ENCODE measurements at regions not wholly inside any gene's neighbourhood (a gene's known extent, or its start where the extent isn't known, plus 50 kb on each side); places are given as distances from the start of the nearest gene placed in this dataset.

DNA sequence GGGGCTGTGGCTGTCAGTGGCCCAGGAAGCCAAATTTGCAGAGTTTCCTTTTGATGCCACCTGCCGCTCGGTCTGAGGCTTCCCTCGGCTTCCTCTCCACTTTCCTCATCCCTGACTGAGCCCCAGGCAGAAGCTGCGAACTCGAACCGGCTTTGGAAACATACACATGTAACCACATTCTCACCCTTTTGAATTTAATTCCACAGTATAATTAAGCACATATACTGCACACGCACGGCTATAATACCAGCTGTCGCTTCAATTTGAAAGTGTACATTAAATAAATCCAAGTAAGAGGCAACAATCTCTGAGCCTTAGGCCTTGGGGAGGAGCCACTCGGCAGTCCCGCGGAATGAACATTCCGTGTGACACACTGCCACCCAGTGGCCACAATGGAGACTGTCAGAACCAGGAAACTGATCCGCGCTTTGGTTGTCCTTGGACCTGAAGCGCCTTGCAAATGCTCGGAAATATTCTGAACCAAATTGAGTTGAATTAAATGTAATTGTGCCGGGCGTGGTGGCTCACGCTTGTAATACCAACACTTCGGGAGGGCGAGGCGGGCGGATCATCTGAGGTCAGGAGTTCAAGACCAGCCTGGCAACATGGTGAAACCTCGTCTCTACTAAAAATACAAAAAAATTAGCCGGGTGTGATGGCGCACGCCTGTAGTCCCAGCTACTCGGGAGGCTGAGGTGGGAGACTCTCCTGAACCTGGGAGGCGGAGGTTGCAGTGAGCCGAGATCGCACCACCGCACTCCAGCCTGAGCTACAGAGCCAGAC, 117.9 kb upstream of the TMPO start:
- TF ChIP-seq TAL1 (IDR thresholded peaks at IDR 0.05) (no peak), SMAD3 (CRISPR knock-in tag; conservative IDR thresholded peaks at IDR 0.05) (no peak), POLR2A (conservative IDR thresholded peaks at IDR 0.05) (no peak), MEF2A (IDR thresholded peaks at IDR 0.05; ENCODE audit: control insufficient read depth, low read depth, low read length) (no peak)
- TF ChIP-seq, protein P1, sequence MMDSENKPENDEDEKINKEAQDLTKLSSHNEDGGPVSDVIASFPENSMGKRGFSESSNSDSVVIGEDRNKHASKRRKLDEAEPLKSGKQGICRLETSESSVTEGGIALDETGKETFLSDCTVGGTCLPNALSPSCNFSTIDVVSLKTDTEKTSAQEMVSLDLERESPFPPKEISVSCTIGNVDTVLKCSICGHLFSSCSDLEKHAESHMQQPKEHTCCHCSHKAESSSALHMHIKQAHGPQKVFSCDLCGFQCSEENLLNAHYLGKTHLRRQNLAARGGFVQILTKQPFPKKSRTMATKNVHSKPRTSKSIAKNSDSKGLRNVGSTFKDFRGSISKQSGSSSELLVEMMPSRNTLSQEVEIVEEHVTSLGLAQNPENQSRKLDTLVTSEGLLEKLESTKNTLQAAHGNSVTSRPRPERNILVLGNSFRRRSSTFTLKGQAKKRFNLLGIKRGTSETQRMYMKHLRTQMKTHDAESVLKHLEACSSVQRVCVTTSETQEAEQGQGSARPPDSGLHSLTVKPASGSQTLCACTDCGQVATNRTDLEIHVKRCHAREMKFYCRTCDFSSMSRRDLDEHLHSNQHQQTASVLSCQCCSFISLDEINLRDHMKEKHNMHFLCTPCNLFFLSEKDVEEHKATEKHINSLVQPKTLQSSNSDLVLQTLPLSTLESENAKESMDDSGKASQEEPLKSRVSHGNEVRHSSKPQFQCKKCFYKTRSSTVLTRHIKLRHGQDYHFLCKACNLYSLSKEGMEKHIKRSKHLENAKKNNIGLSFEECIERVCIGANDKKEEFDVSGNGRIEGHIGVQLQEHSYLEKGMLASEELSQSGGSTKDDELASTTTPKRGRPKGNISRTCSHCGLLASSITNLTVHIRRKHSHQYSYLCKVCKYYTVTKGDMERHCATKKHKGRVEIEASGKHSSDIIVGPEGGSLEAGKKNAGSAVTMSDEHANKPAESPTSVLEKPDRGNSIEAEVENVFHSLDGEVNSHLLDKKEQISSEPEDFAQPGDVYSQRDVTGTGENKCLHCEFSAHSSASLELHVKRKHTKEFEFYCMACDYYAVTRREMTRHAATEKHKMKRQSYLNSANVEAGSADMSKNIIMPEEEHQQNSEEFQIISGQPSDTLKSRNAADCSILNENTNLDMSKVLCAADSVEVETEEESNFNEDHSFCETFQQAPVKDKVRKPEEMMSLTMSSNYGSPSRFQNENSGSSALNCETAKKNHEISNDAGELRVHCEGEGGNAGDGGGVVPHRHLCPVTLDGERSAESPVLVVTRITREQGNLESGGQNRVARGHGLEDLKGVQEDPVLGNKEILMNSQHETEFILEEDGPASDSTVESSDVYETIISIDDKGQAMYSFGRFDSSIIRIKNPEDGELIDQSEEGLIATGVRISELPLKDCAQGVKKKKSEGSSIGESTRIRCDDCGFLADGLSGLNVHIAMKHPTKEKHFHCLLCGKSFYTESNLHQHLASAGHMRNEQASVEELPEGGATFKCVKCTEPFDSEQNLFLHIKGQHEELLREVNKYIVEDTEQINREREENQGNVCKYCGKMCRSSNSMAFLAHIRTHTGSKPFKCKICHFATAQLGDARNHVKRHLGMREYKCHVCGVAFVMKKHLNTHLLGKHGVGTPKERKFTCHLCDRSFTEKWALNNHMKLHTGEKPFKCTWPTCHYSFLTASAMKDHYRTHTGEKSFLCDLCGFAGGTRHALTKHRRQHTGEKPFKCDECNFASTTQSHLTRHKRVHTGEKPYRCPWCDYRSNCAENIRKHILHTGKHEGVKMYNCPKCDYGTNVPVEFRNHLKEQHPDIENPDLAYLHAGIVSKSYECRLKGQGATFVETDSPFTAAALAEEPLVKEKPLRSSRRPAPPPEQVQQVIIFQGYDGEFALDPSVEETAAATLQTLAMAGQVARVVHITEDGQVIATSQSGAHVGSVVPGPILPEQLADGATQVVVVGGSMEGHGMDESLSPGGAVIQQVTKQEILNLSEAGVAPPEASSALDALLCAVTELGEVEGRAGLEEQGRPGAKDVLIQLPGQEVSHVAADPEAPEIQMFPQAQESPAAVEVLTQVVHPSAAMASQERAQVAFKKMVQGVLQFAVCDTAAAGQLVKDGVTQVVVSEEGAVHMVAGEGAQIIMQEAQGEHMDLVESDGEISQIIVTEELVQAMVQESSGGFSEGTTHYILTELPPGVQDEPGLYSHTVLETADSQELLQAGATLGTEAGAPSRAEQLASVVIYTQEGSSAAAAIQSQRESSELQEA (IDR thresholded peaks at IDR 0.05; ENCODE audit: low read depth): no peak
- TF ChIP-seq, protein P2, sequence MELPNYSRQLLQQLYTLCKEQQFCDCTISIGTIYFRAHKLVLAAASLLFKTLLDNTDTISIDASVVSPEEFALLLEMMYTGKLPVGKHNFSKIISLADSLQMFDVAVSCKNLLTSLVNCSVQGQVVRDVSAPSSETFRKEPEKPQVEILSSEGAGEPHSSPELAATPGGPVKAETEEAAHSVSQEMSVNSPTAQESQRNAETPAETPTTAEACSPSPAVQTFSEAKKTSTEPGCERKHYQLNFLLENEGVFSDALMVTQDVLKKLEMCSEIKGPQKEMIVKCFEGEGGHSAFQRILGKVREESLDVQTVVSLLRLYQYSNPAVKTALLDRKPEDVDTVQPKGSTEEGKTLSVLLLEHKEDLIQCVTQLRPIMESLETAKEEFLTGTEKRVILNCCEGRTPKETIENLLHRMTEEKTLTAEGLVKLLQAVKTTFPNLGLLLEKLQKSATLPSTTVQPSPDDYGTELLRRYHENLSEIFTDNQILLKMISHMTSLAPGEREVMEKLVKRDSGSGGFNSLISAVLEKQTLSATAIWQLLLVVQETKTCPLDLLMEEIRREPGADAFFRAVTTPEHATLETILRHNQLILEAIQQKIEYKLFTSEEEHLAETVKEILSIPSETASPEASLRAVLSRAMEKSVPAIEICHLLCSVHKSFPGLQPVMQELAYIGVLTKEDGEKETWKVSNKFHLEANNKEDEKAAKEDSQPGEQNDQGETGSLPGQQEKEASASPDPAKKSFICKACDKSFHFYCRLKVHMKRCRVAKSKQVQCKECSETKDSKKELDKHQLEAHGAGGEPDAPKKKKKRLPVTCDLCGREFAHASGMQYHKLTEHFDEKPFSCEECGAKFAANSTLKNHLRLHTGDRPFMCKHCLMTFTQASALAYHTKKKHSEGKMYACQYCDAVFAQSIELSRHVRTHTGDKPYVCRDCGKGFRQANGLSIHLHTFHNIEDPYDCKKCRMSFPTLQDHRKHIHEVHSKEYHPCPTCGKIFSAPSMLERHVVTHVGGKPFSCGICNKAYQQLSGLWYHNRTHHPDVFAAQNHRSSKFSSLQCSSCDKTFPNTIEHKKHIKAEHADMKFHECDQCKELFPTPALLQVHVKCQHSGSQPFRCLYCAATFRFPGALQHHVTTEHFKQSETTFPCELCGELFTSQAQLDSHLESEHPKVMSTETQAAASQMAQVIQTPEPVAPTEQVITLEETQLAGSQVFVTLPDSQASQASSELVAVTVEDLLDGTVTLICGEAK (IDR thresholded peaks at IDR 0.05): no peak
- TF ChIP-seq, protein P2 (CRISPR knock-in tag; IDR thresholded peaks at IDR 0.05): no peak
- TF ChIP-seq, protein P3, sequence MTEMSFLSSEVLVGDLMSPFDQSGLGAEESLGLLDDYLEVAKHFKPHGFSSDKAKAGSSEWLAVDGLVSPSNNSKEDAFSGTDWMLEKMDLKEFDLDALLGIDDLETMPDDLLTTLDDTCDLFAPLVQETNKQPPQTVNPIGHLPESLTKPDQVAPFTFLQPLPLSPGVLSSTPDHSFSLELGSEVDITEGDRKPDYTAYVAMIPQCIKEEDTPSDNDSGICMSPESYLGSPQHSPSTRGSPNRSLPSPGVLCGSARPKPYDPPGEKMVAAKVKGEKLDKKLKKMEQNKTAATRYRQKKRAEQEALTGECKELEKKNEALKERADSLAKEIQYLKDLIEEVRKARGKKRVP (CRISPR knock-in tag; IDR thresholded peaks at IDR 0.05): no peak

Measured in K562 (cell line).